HG03066 (cell line): ENCODE measurements at regions not wholly inside any gene's neighbourhood (a gene's known extent, or its start where the extent isn't known, plus 50 kb on each side); places are given as distances from the start of the nearest gene placed in this dataset.
"Not testable (repeated sequence)": the region's sequence is repeated elsewhere in the genome, so short reads cannot be mapped to it uniquely, and the experiment has no call there.

Source experiments
- ATAC-seq: cut with Tn5 transposase; IDR thresholded peaks from one replicate; pipeline ENCODE4 v1.9.1; 2021; ENCODE audit warnings: low read depth; ENCODE audit not compliant: unreplicated experiment

DNA sequence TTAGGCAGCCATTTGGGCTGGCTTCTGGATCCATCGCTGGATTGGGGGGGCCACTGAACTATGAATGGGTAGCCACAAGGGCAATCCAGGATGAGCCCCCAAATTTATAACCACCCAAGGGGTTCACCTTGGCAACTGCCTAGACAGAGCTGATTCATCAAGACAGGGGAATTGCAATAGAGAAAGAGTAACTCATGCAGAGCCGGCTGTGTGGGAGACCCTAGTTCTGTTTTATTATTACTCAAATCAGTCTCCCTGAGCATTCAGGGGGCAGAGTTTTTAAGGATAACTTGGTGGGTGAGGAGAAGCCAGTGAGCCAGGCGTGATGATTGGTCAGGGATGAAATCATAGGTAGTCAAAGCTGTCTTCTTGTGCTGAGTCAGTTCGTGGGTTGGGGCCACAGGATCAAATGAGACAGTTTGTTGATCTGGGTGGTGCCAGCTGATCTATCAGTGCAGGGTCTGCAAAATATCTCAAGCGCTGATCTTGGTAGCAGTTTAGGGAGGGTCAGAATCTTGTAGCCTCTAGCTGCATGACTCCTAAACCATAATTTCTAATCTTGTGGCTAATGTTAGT is 57.9 kb downstream of the DNAJB9 start:
- no peak for ATAC-seq

DNA sequence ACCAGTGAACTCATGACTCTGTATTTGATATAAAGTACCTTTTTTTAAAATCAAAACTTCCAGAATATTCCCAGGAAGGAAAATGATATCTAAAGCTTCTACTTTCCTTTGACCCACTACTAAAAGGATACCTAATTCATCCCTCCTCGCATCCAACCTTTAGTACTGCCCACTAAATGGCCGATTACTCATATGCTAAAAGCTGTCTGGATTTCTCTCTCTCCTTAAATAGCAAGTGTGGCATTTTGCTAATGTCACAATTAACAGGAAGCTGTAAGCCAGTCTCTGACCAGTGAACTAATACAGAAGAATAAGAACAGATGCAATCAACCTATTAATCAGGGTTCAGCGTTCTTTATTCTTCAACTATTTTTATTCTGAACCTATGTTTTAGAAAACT is 59.0 kb downstream of the DNAJB9 start:
- ATAC-seq: no peak

- ATAC-seq: no peak
These were observed 60.2 kb downstream of the DNAJB9 start for GRCh38 chr7:108629651-108630400.

- ATAC-seq: no peak
These were observed 64.4 kb downstream of the DNAJB9 start for GRCh38 chr7:108634036-108634435.

- no peak for ATAC-seq
These were observed 64.9 kb downstream of the DNAJB9 start for GRCh38 chr7:108634535-108634934.

DNA sequence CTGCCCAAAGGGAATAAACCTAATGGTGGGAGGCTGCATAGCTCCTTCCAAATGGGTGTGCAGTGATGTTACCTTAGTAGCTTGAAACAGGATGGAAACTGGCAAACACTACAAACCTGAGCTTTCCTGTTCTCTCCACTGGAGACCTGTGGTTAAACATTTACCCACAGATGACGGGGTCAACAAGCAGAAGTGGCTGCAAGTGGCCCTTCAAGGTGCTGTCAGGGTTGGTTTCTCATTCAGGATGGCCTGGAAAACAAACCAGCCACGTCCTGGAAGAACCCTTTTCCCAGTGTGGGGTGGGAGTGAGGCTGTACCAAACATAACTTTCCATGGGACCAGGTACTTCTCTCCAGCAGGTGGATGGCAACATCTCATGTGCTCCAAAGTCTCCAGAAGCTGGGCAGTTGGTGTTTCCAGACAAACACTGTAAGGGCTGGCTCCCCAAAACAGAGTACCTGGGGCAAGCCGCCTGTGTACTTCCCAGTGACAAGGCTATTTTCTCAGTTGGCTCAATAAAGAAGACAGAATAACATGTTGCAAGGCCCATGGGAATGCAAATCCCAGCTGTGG is 67.5 kb downstream of the DNAJB9 start:
- ATAC-seq: no peak

- no peak for ATAC-seq
These were observed 72.5 kb downstream of the DNAJB9 start for GRCh38 chr7:108642126-108642525.

GRCh38 chr7:108643136-108643535 is 73.5 kb downstream of the DNAJB9 start:
- no peak for ATAC-seq

DNA sequence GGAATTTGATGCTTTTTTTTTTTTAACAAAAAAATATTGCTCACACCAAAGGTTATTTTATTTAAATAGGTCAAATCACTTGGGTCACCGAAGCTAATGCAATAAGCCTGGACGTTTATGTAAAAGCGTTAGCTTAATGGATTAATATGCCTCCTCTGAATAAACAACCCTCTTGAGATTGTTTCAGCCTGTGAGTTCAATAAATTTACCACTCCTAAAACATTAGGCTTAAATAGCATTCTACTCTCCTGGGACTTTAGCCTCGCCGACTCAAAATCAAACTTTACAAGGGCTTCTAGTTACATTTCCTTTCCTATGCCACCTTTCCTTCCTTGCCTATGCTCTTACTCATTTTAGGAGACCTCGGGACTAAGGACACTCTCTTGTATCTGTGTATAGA is 79.3 kb downstream of the DNAJB9 start:
- no peak for ATAC-seq

GRCh38 chr7:108650467-108650866 is 80.8 kb downstream of the DNAJB9 start:
- ATAC-seq: no peak

GRCh38 chr7:108652886-108653285 is 83.2 kb downstream of the DNAJB9 start:
- ATAC-seq: no peak

- no peak for ATAC-seq
These were observed 83.9 kb downstream of the DNAJB9 start for GRCh38 chr7:108653526-108653925.

GRCh38 chr7:108657140-108657726 is 87.6 kb downstream of the DNAJB9 start:
- ATAC-seq: not testable (repeated sequence)

GRCh38 chr7:108659261-108659660 is 89.6 kb downstream of the DNAJB9 start:
- no peak for ATAC-seq

DNA sequence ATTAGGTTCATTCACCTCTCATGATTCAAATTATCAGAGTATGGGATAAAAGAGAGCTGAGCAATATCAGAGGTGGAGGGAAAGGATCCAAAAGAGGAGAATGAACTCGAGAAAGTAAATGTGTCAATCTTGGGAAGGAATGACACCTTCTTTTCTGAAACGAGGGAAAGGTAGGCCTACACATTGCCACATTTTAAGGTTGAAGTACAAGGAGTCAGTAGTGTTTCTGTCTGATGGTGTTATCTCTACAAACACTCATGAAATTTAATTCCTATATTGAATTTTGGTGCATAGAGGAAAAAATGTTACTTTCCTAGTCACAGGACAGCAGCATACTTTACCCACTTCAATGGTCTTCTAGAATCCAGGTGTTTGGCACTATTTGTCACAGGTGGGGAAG is 90.2 kb downstream of the DNAJB9 start:
- no peak for ATAC-seq

- no peak for ATAC-seq
These were observed 90.8 kb downstream of the DNAJB9 start for GRCh38 chr7:108660465-108660864.

DNA sequence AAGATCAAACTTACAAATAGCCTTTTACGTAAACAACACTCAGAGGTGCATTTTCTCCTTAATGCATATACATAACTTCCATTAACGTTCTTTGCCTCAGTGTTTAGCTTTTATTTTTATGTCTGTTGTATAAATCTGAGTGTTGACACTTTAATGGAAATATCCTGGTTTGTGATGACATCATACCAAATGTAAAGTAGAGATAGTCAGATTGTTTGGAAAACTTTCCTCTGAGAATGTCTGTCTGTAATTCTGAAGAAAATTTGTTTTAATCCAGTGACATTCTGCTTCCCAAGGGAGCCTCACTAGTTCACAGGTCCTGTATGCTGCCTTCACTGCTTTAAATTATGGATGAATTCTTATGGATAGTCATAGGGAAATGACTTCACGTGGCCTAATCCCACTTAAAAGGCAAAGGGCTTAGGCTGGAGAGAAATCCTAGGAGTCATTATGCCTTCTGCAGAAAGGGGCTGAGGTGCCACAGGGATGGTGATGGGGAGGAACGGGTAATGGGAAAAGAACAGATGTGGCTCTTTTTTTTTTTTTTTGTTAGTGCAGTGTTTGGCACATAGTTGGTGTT is 93.2 kb downstream of the DNAJB9 start:
- ATAC-seq: no peak

GRCh38 chr7:108663701-108664100 is 94.0 kb downstream of the DNAJB9 start:
- ATAC-seq: no peak

- no peak for ATAC-seq
These were observed 97.5 kb downstream of the DNAJB9 start for GRCh38 chr7:108667216-108667615.

GRCh38 chr7:108669958-108670357 is 100.3 kb downstream of the DNAJB9 start:
- no peak for ATAC-seq

DNA sequence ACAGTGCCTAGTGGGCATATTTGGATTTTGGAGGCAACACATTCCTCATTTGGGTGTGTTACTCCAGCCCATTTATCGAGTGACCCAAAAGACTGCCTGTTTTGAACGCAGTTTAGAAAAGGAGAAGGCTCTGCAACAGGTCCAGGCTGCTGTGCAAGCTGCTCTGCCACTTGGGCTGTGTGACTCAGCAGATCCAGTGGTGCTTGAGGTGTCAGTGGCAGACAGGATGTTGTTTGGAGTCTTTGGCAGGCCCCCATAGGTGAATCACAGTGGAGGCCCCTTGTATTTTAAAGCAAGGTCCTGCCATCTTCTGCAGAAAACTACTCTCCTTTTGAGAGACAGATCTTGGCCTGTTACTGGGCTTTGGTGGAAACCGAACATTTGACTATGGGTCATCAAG is 104.0 kb downstream of the DNAJB9 start:
- not testable (repeated sequence) for ATAC-seq
